ENCODE measurements at regions not wholly inside any gene's neighbourhood (a gene's known extent, or its start where the extent isn't known, plus 50 kb on each side); places are given as distances from the start of the nearest gene placed in this dataset.

GRCh38 chr2:16156411-16156810, 216.1 kb downstream of the MYCN start:
- Mint-ChIP-seq H3K36me3 (no peaks in the 10 kb centered on the region), H3K4me3 (no peak overlapping the region)

GRCh38 chr2:16155766-16156165, 215.4 kb downstream of the MYCN start:
- Mint-ChIP-seq H3K9me3 (peaks cover 0 to 9% (median 2%) of the 10 kb centered on the region in 7 donors), H3K36me3 (no peaks in the 10 kb centered on the region), H3K4me3 (no peak overlapping the region), H3K27me3 (peaks cover 0 to 4% (median 0%) of the 10 kb centered on the region in 3 donors), H3K4me1 (no peaks in the 10 kb centered on the region), H3K27ac (no peak overlapping the region)
- DNase-seq (no peak), ATAC-seq (ENCODE audit: low read depth in 2 of 2) (no peak)

More at GRCh38 chr2:16156411-16156810, 216.1 kb downstream of the MYCN start:
- Mint-ChIP-seq H3K27ac (no peak overlapping the region), H3K27me3 (peaks cover 0 to 4% (median 0%) of the 10 kb centered on the region in 3 donors), H3K4me1 (no peaks in the 10 kb centered on the region), H3K9me3 (peaks cover 0 to 9% (median 2%) of the 10 kb centered on the region in 7 donors)
- no peak for DNase-seq
- ATAC-seq (ENCODE audit: low read depth in 2 of 2) = no peak

GRCh38 chr2:16155366-16155765, 215.0 kb downstream of the MYCN start:
- Mint-ChIP-seq H3K4me1 (no peaks in the 10 kb centered on the region), H3K9me3 (peaks cover 0 to 9% (median 2%) of the 10 kb centered on the region in 7 donors), H3K36me3 (no peaks in the 10 kb centered on the region), H3K27me3 (peaks cover 0 to under 1% (median 0%) of the 10 kb centered on the region in 3 donors), H3K27ac (no peak overlapping the region), H3K4me3 (no peak overlapping the region)
- DNase-seq (no peak), ATAC-seq (ENCODE audit: low read depth in 2 of 2) (no peak)

- DNase-seq (no peak), ATAC-seq (ENCODE audit: low read depth in 2 of 2) (no peak)
- no peaks in the 10 kb centered on the region for H3K27me3 Mint-ChIP-seq
- no peaks in the 10 kb centered on the region for H3K4me1 Mint-ChIP-seq
- H3K36me3 Mint-ChIP-seq = no peaks in the 10 kb centered on the region
- no peak overlapping the region for H3K4me3 Mint-ChIP-seq
- peaks cover 0 to 9% (median 2%) of the 10 kb centered on the region in 7 donors for H3K9me3 Mint-ChIP-seq
- H3K27ac Mint-ChIP-seq = no peak overlapping the region
Observed at GRCh38 chr2:16154501-16155280, 214.3 kb downstream of the MYCN start.

GRCh38 chr2:16154061-16154460, 213.7 kb downstream of the MYCN start:
- ATAC-seq (ENCODE audit: low read depth in 2 of 2) (no peak), DNase-seq (no peak)
- Mint-ChIP-seq H3K27ac (no peak overlapping the region), H3K27me3 (no peaks in the 10 kb centered on the region), H3K9me3 (peaks cover 0 to 9% (median 2%) of the 10 kb centered on the region in 7 donors), H3K36me3 (no peaks in the 10 kb centered on the region), H3K4me3 (no peak overlapping the region), H3K4me1 (no peaks in the 10 kb centered on the region)

- no peak for ATAC-seq (ENCODE audit: low read depth in 2 of 2)
Observed at GRCh38 chr2:16153754-16154035, 213.3 kb downstream of the MYCN start.

GRCh38 chr2:16152928-16153753, 212.8 kb downstream of the MYCN start:
- Mint-ChIP-seq H3K27ac (no peak overlapping the region), H3K4me1 (no peaks in the 10 kb centered on the region), H3K27me3 (no peaks in the 10 kb centered on the region), H3K4me3 (no peak overlapping the region), H3K9me3 (peaks cover 0 to 5% (median 3%) of the 10 kb centered on the region in 7 donors), H3K36me3 (no peaks in the 10 kb centered on the region)
- ATAC-seq (ENCODE audit: low read depth in 2 of 2) (no peak), DNase-seq (no peak)

More at GRCh38 chr2:16153754-16154035, 213.3 kb downstream of the MYCN start:
- H3K27ac Mint-ChIP-seq = no peak overlapping the region
- DNase-seq = no peak
- no peaks in the 10 kb centered on the region for H3K27me3 Mint-ChIP-seq
- no peaks in the 10 kb centered on the region for H3K4me1 Mint-ChIP-seq
- H3K36me3 Mint-ChIP-seq = no peaks in the 10 kb centered on the region
- peaks cover 0 to 6% (median 3%) of the 10 kb centered on the region in 7 donors for H3K9me3 Mint-ChIP-seq
- no peak overlapping the region for H3K4me3 Mint-ChIP-seq

- no peaks in the 10 kb centered on the region for H3K4me1 Mint-ChIP-seq
- H3K27me3 Mint-ChIP-seq = no peaks in the 10 kb centered on the region
- ATAC-seq (ENCODE audit: low read depth in 2 of 2) (no peak), DNase-seq (no peak)
- H3K36me3 Mint-ChIP-seq = no peaks in the 10 kb centered on the region
- H3K4me3 Mint-ChIP-seq = no peak overlapping the region
- H3K9me3 Mint-ChIP-seq = peaks cover 0 to 5% (median 3%) of the 10 kb centered on the region in 7 donors
- H3K27ac Mint-ChIP-seq = no peak overlapping the region
Observed at GRCh38 chr2:16152071-16152927, 211.9 kb downstream of the MYCN start.

- Mint-ChIP-seq H3K4me3 (no peak overlapping the region), H3K27me3 (no peaks in the 10 kb centered on the region), H3K4me1 (no peaks in the 10 kb centered on the region), H3K27ac (no peak overlapping the region), H3K36me3 (no peaks in the 10 kb centered on the region), H3K9me3 (peaks cover 0 to 5% (median 3%) of the 10 kb centered on the region in 7 donors)
- DNase-seq (no peak), ATAC-seq (ENCODE audit: low read depth in 2 of 2) (no peak)
Observed at GRCh38 chr2:16151651-16152050, 211.3 kb downstream of the MYCN start.

- ATAC-seq (ENCODE audit: low read depth in 2 of 2) (no peak), DNase-seq (no peak)
- no peaks in the 10 kb centered on the region for H3K4me1 Mint-ChIP-seq
- no peaks in the 10 kb centered on the region for H3K27me3 Mint-ChIP-seq
- no peaks in the 10 kb centered on the region for H3K36me3 Mint-ChIP-seq
- H3K27ac Mint-ChIP-seq = no peak overlapping the region
- no peak overlapping the region for H3K4me3 Mint-ChIP-seq
- H3K9me3 Mint-ChIP-seq = peaks cover 0 to 5% (median 3%) of the 10 kb centered on the region in 7 donors
Observed at GRCh38 chr2:16151281-16151570, 210.9 kb downstream of the MYCN start.

- ATAC-seq (ENCODE audit: low read depth in 2 of 2) (no peak), DNase-seq (no peak)
- H3K9me3 Mint-ChIP-seq = peaks cover 0 to 5% (median 3%) of the 10 kb centered on the region in 7 donors
- H3K4me3 Mint-ChIP-seq = no peak overlapping the region
- no peaks in the 10 kb centered on the region for H3K36me3 Mint-ChIP-seq
- H3K4me1 Mint-ChIP-seq = no peaks in the 10 kb centered on the region
- H3K27ac Mint-ChIP-seq = no peak overlapping the region
- H3K27me3 Mint-ChIP-seq = no peaks in the 10 kb centered on the region
Observed at GRCh38 chr2:16150456-16151280, 210.3 kb downstream of the MYCN start.

- no peak for ATAC-seq (ENCODE audit: low read depth in 2 of 2)
- DNase-seq = no peak
- Mint-ChIP-seq H3K4me3 (no peak overlapping the region), H3K27ac (no peak overlapping the region), H3K9me3 (peaks cover 0 to 5% (median 0%) of the 10 kb centered on the region in 7 donors), H3K4me1 (no peaks in the 10 kb centered on the region), H3K36me3 (no peaks in the 10 kb centered on the region), H3K27me3 (no peaks in the 10 kb centered on the region)
Observed at GRCh38 chr2:16149349-16150243, 209.2 kb downstream of the MYCN start.
